Naive thymus-derived CD4-positive, alpha-beta T cell (primary cell): ENCODE measurements at regions not wholly inside any gene's neighbourhood (a gene's known extent, or its start where the extent isn't known, plus 50 kb on each side); places are given as distances from the start of the nearest gene placed in this dataset.
"Not testable (repeated sequence)": the region's sequence is repeated elsewhere in the genome, so short reads cannot be mapped to it uniquely, and the experiment has no call there.

Experiments used
- ATAC-seq: fragments of 150-1000 bp; cut with Tn5 transposase; 2 replicates; pipeline ENCODE4 v1.10.0; 2021; ENCODE audit warnings: mild to moderate bottlenecking, moderate library complexity
- CTCF ChIA-PET: fragments of 350-600 bp; sonication (Branson Sonifier 250); formaldehyde crosslinking; loops from one replicate; lab custom pipeline; 2021; ENCODE audit warnings: antibody characterized with exemption; lab: Charles Lee
- POLR2A ChIA-PET: fragments of 350-600 bp; sonication (Branson Sonifier 250); formaldehyde crosslinking; loops from one replicate; lab custom pipeline; 2021; ENCODE audit warnings: antibody characterized with exemption, inconsistent platforms; lab: Charles Lee
- DNase-seq, 9 donors: peaks; one replicate each; pipeline versions ENCODE4 v3.0.0 to v3.0.0-alpha.2; 2020 to 2022; ENCODE audit warnings: mixed read lengths in 1 of 9
- H3K27ac ChIP-seq: one replicate; pipeline ENCODE4 v1.7.0; 2013; ENCODE audit warnings: mild to moderate bottlenecking, low read depth, low read length, moderate library complexity
- H3K27me3 ChIP-seq, 2 donors: one replicate each; pipeline ENCODE4 v1.7.0; 2013; ENCODE audit warnings: low read length in 2 of 2, mild to moderate bottlenecking in 2 of 2, moderate library complexity in 2 of 2; ENCODE audit not compliant: control insufficient read depth in 2 of 2, insufficient read depth in 2 of 2
- H3K36me3 ChIP-seq, 3 experiments: 1 replicate in 2 of 3; 2 replicates in 1 of 3; pipeline ENCODE4 v1.7.0; 2013; ENCODE audit warnings: low read length in 3 of 3, mild to moderate bottlenecking in 3 of 3, moderate library complexity in 1 of 3; ENCODE audit not compliant: insufficient read depth in 3 of 3, control insufficient read depth in 2 of 3
- H3K4me1 ChIP-seq, 2 donors: one replicate each; pipeline ENCODE4 v1.7.0; 2013; ENCODE audit warnings: low read length in 2 of 2, mild to moderate bottlenecking in 2 of 2, moderate library complexity in 1 of 2; ENCODE audit not compliant: control insufficient read depth in 2 of 2, insufficient read depth in 2 of 2
- H3K4me3 ChIP-seq: 2 replicates; pipeline ENCODE4 v1.7.0; 2013; ENCODE audit warnings: mild to moderate bottlenecking, low read length
- H3K9me3 ChIP-seq, 3 experiments: 1 replicate in 2 of 3; 2 replicates in 1 of 3; pipeline ENCODE4 v1.7.0; 2013; ENCODE audit warnings: low read length in 3 of 3; ENCODE audit not compliant: control insufficient read depth in 2 of 3
- H3K27ac Mint-ChIP-seq, 9 donors: one replicate each; pipeline ENCODE4 v1.8.0; 2020 to 2022; ENCODE audit warnings: mixed read lengths in 9 of 9, mild to moderate bottlenecking in 8 of 9, moderate library complexity in 5 of 9, inconsistent platforms in 2 of 9
- H3K27me3 Mint-ChIP-seq, 5 donors: one replicate each; pipeline ENCODE4 v1.8.0; 2021 to 2022; ENCODE audit warnings: mixed read lengths in 5 of 5, mild to moderate bottlenecking in 1 of 5
- H3K36me3 Mint-ChIP-seq, 5 donors: one replicate each; pipeline ENCODE4 v1.8.0; 2020 to 2022; ENCODE audit warnings: mixed read lengths in 5 of 5, mild to moderate bottlenecking in 3 of 5, inconsistent platforms in 1 of 5
- H3K4me1 Mint-ChIP-seq, 7 donors: one replicate each; pipeline ENCODE4 v1.8.0; 2020 to 2022; ENCODE audit warnings: mixed read lengths in 7 of 7, mild to moderate bottlenecking in 3 of 7, inconsistent platforms in 1 of 7
- H3K4me3 Mint-ChIP-seq, 10 donors: one replicate each; pipeline ENCODE4 v1.8.0; 2020 to 2022; ENCODE audit warnings: mild to moderate bottlenecking in 10 of 10, mixed read lengths in 10 of 10, moderate library complexity in 6 of 10, inconsistent platforms in 2 of 10
- H3K9me3 Mint-ChIP-seq, 11 donors: one replicate each; pipeline ENCODE4 v1.8.0; 2020 to 2022; ENCODE audit warnings: mixed read lengths in 11 of 11, mild to moderate bottlenecking in 4 of 11, inconsistent platforms in 1 of 11, moderate library complexity in 1 of 11
- intact Hi-C, 2 donors: fragments of 100-400 bp; cut with micrococcal nuclease; formaldehyde crosslinking; loops; one replicate each; pipeline ENCODE4 v1.15.1; 2023

GRCh38 chr13:66162470-66162869 lies 1067.7 kb downstream of the PCDH9 start:
- H3K27me3 Mint-ChIP-seq = no peaks in the 10 kb centered on the region
- Histone ChIP-seq H3K27ac (no peak overlapping the region), H3K4me1 (no peaks in the 10 kb centered on the region), H3K27me3 (no peaks in the 10 kb centered on the region), H3K4me3 (no peak overlapping the region), H3K9me3 (no peaks in the 10 kb centered on the region), H3K36me3 (no peaks in the 10 kb centered on the region)
- peaks cover 0 to 4% (median 0%) of the 10 kb centered on the region in 11 donors for H3K9me3 Mint-ChIP-seq
- no peaks in the 10 kb centered on the region for H3K36me3 Mint-ChIP-seq
- ChIA-PET POLR2A (no interaction called here), CTCF (no interaction called here)
- H3K27ac Mint-ChIP-seq = no peak overlapping the region
- no peak for ATAC-seq
- H3K4me3 Mint-ChIP-seq = no peak overlapping the region
- peaks cover 0 to 4% (median 0%) of the 10 kb centered on the region in 7 donors for H3K4me1 Mint-ChIP-seq
- DNase-seq = no peak
- intact Hi-C loops = no loop called here

- DNase-seq (no peak), ATAC-seq (no peak)
- H3K27me3 ChIP-seq = no peaks in the 10 kb centered on the region
- intact Hi-C loops = no loop called here
- ChIA-PET POLR2A (no interaction called here), CTCF (no interaction called here)
- Mint-ChIP-seq H3K4me3 (no peak overlapping the region), H3K36me3 (no peaks in the 10 kb centered on the region), H3K4me1 (peaks cover 0 to 4% (median 0%) of the 10 kb centered on the region in 7 donors), H3K27ac (no peak overlapping the region), H3K27me3 (no peaks in the 10 kb centered on the region), H3K9me3 (peaks cover 0 to 2% (median 0%) of the 10 kb centered on the region in 11 donors)
- H3K36me3 ChIP-seq = no peaks in the 10 kb centered on the region
- no peak overlapping the region for H3K4me3 ChIP-seq
- H3K27ac ChIP-seq = no peak overlapping the region
- H3K9me3 ChIP-seq = no peaks in the 10 kb centered on the region
- no peaks in the 10 kb centered on the region for H3K4me1 ChIP-seq
These were observed 1070.6 kb downstream of the PCDH9 start for GRCh38 chr13:66159511-66159910.

GRCh38 chr13:66154976-66155375 lies 1075.2 kb downstream of the PCDH9 start:
- intact Hi-C loops = no loop called here

GRCh38 chr13:66154354-66154753 lies 1075.8 kb downstream of the PCDH9 start:
- Mint-ChIP-seq H3K36me3 (no peaks in the 10 kb centered on the region), H3K27ac (no peak overlapping the region), H3K27me3 (no peaks in the 10 kb centered on the region), H3K4me1 (peaks cover 0 to 6% (median 0%) of the 10 kb centered on the region in 7 donors), H3K4me3 (no peak overlapping the region), H3K9me3 (peaks cover 0 to 12% (median 0%) of the 10 kb centered on the region in 11 donors)
- ChIA-PET POLR2A (no interaction called here), CTCF (interaction anchor here (0.7 kb wide), 1 partner anchor 14 kb away, joined by 3 read pairs; no protein-coding TSS in a partner anchor)
- Histone ChIP-seq H3K27me3 (no peaks in the 10 kb centered on the region), H3K4me3 (no peak overlapping the region), H3K9me3 (no peaks in the 10 kb centered on the region), H3K4me1 (no peaks in the 10 kb centered on the region), H3K36me3 (no peaks in the 10 kb centered on the region), H3K27ac (no peak overlapping the region)
- DNase-seq (no peak), ATAC-seq (no peak)
- intact Hi-C loops = no loop called here

More at GRCh38 chr13:66154976-66155375, 1075.2 kb downstream of the PCDH9 start:
- peaks cover 0 to 12% (median 0%) of the 10 kb centered on the region in 11 donors for H3K9me3 Mint-ChIP-seq
- H3K4me3 Mint-ChIP-seq = no peak overlapping the region
- H3K27me3 ChIP-seq = no peaks in the 10 kb centered on the region
- H3K4me1 ChIP-seq = no peaks in the 10 kb centered on the region
- H3K36me3 ChIP-seq = no peaks in the 10 kb centered on the region
- no peak for DNase-seq
- peaks cover 0 to 6% (median 0%) of the 10 kb centered on the region in 7 donors for H3K4me1 Mint-ChIP-seq
- CTCF ChIA-PET = no interaction called here
- H3K27ac Mint-ChIP-seq = no peak overlapping the region
- H3K9me3 ChIP-seq = no peaks in the 10 kb centered on the region
- H3K27me3 Mint-ChIP-seq = no peaks in the 10 kb centered on the region
- H3K27ac ChIP-seq = no peak overlapping the region
- POLR2A ChIA-PET = no interaction called here
- no peak for ATAC-seq
- no peaks in the 10 kb centered on the region for H3K36me3 Mint-ChIP-seq
- H3K4me3 ChIP-seq = no peak overlapping the region

- POLR2A ChIA-PET = no interaction called here
- H3K27me3 ChIP-seq = no peaks in the 10 kb centered on the region
- Mint-ChIP-seq H3K4me3 (no peak overlapping the region), H3K4me1 (peaks cover 0 to 6% (median 0%) of the 10 kb centered on the region in 7 donors), H3K27ac (no peak overlapping the region), H3K27me3 (no peaks in the 10 kb centered on the region), H3K9me3 (peaks cover 0 to 12% (median 1%) of the 10 kb centered on the region in 11 donors), H3K36me3 (no peaks in the 10 kb centered on the region)
- no peak overlapping the region for H3K4me3 ChIP-seq
- H3K4me1 ChIP-seq = no peaks in the 10 kb centered on the region
- H3K36me3 ChIP-seq = no peaks in the 10 kb centered on the region
- CTCF ChIA-PET = no interaction called here
- ATAC-seq (no peak), DNase-seq (no peak)
- intact Hi-C loops = no loop called here
- no peaks in the 10 kb centered on the region for H3K9me3 ChIP-seq
- no peak overlapping the region for H3K27ac ChIP-seq
These were observed 1077.5 kb downstream of the PCDH9 start for GRCh38 chr13:66152596-66152995.

GRCh38 chr13:66144357-66144756 lies 1085.8 kb downstream of the PCDH9 start:
- H3K27me3 Mint-ChIP-seq, H3K4me3 Mint-ChIP-seq, DNase-seq, H3K36me3 Mint-ChIP-seq, CTCF ChIA-PET, H3K9me3 ChIP-seq, H3K36me3 ChIP-seq, H3K4me1 ChIP-seq, POLR2A ChIA-PET, H3K27me3 ChIP-seq, ATAC-seq, H3K4me3 ChIP-seq, H3K27ac Mint-ChIP-seq, H3K27ac ChIP-seq, intact Hi-C loops, H3K4me1 Mint-ChIP-seq: not testable (repeated sequence)
- H3K9me3 Mint-ChIP-seq = peaks cover 0 to 24% (median 5%) of the 10 kb centered on the region in 11 donors

GRCh38 chr13:66139701-66140100 lies 1090.4 kb downstream of the PCDH9 start:
- Mint-ChIP-seq H3K4me3 (no peak overlapping the region), H3K9me3 (peaks cover 0 to 11% (median 4%) of the 10 kb centered on the region in 11 donors), H3K36me3 (no peaks in the 10 kb centered on the region), H3K4me1 (no peaks in the 10 kb centered on the region), H3K27me3 (no peaks in the 10 kb centered on the region), H3K27ac (no peak overlapping the region)
- ATAC-seq (no peak), DNase-seq (no peak)
- no peaks in the 10 kb centered on the region for H3K4me1 ChIP-seq
- H3K9me3 ChIP-seq = no peaks in the 10 kb centered on the region
- intact Hi-C loops = no loop called here
- H3K27me3 ChIP-seq = no peaks in the 10 kb centered on the region
- CTCF ChIA-PET = no interaction called here
- POLR2A ChIA-PET = no interaction called here
- H3K4me3 ChIP-seq = no peak overlapping the region
- no peaks in the 10 kb centered on the region for H3K36me3 ChIP-seq
- no peak overlapping the region for H3K27ac ChIP-seq
